ENCODE measurements at regions not wholly inside any gene's neighbourhood (a gene's known extent, or its start where the extent isn't known, plus 50 kb on each side); places are given as distances from the start of the nearest gene placed in this dataset.

GRCh38 chr3:135691240-135691639, 274.3 kb upstream of the PPP2R3A start:
- H3K4me3 ChIP-seq (ENCODE audit: low read length) = no peak overlapping the region
- DNase-seq (ENCODE audit: low read depth) = no peak
- TF ChIP-seq CTCF (conservative IDR thresholded peaks at IDR 0.05; ENCODE audit: low read depth, low read length) = no peak

- no peak overlapping the region for H3K4me3 ChIP-seq (ENCODE audit: low read length)
- no peak for TF ChIP-seq CTCF (conservative IDR thresholded peaks at IDR 0.05; ENCODE audit: low read depth, low read length)
- no peak for DNase-seq (ENCODE audit: low read depth)
Measured at GRCh38 chr3:135694142-135694541, 271.4 kb upstream of the PPP2R3A start.

- no peak for TF ChIP-seq CTCF (conservative IDR thresholded peaks at IDR 0.05; ENCODE audit: low read depth, low read length)
- no peak overlapping the region for H3K4me3 ChIP-seq (ENCODE audit: low read length)
- no peak for DNase-seq (ENCODE audit: low read depth)
Measured at GRCh38 chr3:135699741-135700140, 265.8 kb upstream of the PPP2R3A start.

- TF ChIP-seq CTCF (conservative IDR thresholded peaks at IDR 0.05; ENCODE audit: low read depth, low read length) = no peak
- no peak for DNase-seq (ENCODE audit: low read depth)
- no peak overlapping the region for H3K4me3 ChIP-seq (ENCODE audit: low read length)
Measured at GRCh38 chr3:135706758-135707375, 258.7 kb upstream of the PPP2R3A start.

- DNase-seq (ENCODE audit: low read depth) = no peak
- H3K4me3 ChIP-seq (ENCODE audit: low read length) = no peak overlapping the region
- no peak for TF ChIP-seq CTCF (conservative IDR thresholded peaks at IDR 0.05; ENCODE audit: low read depth, low read length)
Measured at GRCh38 chr3:135719449-135719848, 246.1 kb upstream of the PPP2R3A start.

GRCh38 chr3:135728007-135728721, 237.4 kb upstream of the PPP2R3A start:
- TF ChIP-seq CTCF (conservative IDR thresholded peaks at IDR 0.05; ENCODE audit: low read depth, low read length) = no peak
- no peak overlapping the region for H3K4me3 ChIP-seq (ENCODE audit: low read length)
- DNase-seq (ENCODE audit: low read depth) = no peak

- no peak for TF ChIP-seq CTCF (conservative IDR thresholded peaks at IDR 0.05; ENCODE audit: low read depth, low read length)
- DNase-seq (ENCODE audit: low read depth) = no peak
- H3K4me3 ChIP-seq (ENCODE audit: low read length) = no peak overlapping the region
Measured at GRCh38 chr3:135731546-135731945, 234.0 kb upstream of the PPP2R3A start.

Measured in retinal pigment epithelial cell (primary cell).